ENCODE measurements at regions not wholly inside any gene's neighbourhood (a gene's known extent, or its start where the extent isn't known, plus 50 kb on each side); places are given as distances from the start of the nearest gene placed in this dataset.
A peak's percentile ranks its signal among the peaks of the same experiment; 100 is the strongest.

GRCh38 chr18:10033016-10033399 lies 119.2 kb downstream of the VAPA start:
- H2AFZ ChIP-seq (ENCODE audit: low read length) = no peak overlapping the region

More at GRCh38 chr18:10033016-10033399, 119.2 kb downstream of the VAPA start:
- Histone ChIP-seq H3K27me3 (ENCODE audit: insufficient read depth, low read length) (no peaks in the 10 kb centered on the region), H4K20me1 (ENCODE audit: control insufficient read depth, insufficient read depth, insufficient read length) (no peaks in the 10 kb centered on the region), H3K79me1 (ENCODE audit: insufficient read depth, low read depth, low read length, poor library complexity, severe bottlenecking) (no peaks in the 10 kb centered on the region), H4K91ac (ENCODE audit: insufficient read length, low read depth, low read length) (no peak overlapping the region), H3K56ac (ENCODE audit: insufficient read length, low read depth, low read length) (no peak overlapping the region), H3K18ac (ENCODE audit: insufficient read length, low read depth, low read length) (no peak overlapping the region), H3K9ac (ENCODE audit: extremely low read depth, insufficient read length, low read length) (no peak overlapping the region), H4K5ac (ENCODE audit: insufficient read length, low read depth, low read length) (no peak overlapping the region), H3K14ac (ENCODE audit: insufficient read depth, low read length) (no peak overlapping the region), H2BK120ac (ENCODE audit: low read depth, low read length, poor library complexity, severe bottlenecking) (no peak overlapping the region), H3K23ac (ENCODE audit: insufficient read length, low read depth, low read length) (no peak overlapping the region), H2BK15ac (ENCODE audit: low read depth, low read length) (no peak overlapping the region), H3T11ph (ENCODE audit: low read length) (no peak overlapping the region), H3K79me2 (ENCODE audit: insufficient read depth, low read length) (no peaks in the 10 kb centered on the region), H2BK20ac (ENCODE audit: low read depth, low read length, poor library complexity, severe bottlenecking) (no peak overlapping the region), H3K4me1 (ENCODE audit: insufficient read depth, low read length) (no peaks in the 10 kb centered on the region; the same call in 1 of the 2 replicates), H3K9me3 (ENCODE audit: control insufficient read depth, low read depth, low read length) (no peaks in the 10 kb centered on the region), H2AK5ac (ENCODE audit: insufficient read length, low read length) (no peak overlapping the region), H3K4me2 (ENCODE audit: insufficient read depth, insufficient read length, low read length) (peak overlapping the region; percentile 13), H3K4ac (ENCODE audit: low read depth, low read length) (no peak overlapping the region), H2BK12ac (ENCODE audit: insufficient read length, low read depth, low read length) (no peak overlapping the region), H2BK5ac (ENCODE audit: insufficient read length, low read length) (no peak overlapping the region), H4K8ac (replicated peaks; ENCODE audit: insufficient read length, low read depth, low read length) (no peak overlapping the region), H3K27ac (ENCODE audit: insufficient read length, low read depth, low read length) (no peak overlapping the region), H3K23me2 (ENCODE audit: insufficient read length, low read depth, low read length, poor library complexity, severe bottlenecking) (peaks cover 2% of the 10 kb centered on the region)
- peaks cover 9% of the 10 kb centered on the region for H3K27me3 Mint-ChIP-seq (ENCODE audit: low read depth)
- no peaks in the 10 kb centered on the region for H3K9me3 Mint-ChIP-seq
- no peak overlapping the region for H3K27ac Mint-ChIP-seq
- peaks cover 6 to 7% of the 10 kb centered on the region in 2 experiments; a peak in 3 of 4 replicates for H3K4me1 Mint-ChIP-seq
- peak overlapping the region in 1 of 2 experiments; percentile 41; a peak in 2 of 5 replicates for H3K4me3 Mint-ChIP-seq
- no peak for DNase-seq
- WGBS (ENCODE audit: extremely low coverage, insufficient read length, low lambda C conversion rate) = no CpG with 5 or more reads among the region's 9 CpGs
- no peaks in the 10 kb centered on the region for H3K36me3 Mint-ChIP-seq (ENCODE audit: insufficient read depth in 1 of 3, low read depth in 3 of 3)
- TF ChIP-seq, protein P1, sequence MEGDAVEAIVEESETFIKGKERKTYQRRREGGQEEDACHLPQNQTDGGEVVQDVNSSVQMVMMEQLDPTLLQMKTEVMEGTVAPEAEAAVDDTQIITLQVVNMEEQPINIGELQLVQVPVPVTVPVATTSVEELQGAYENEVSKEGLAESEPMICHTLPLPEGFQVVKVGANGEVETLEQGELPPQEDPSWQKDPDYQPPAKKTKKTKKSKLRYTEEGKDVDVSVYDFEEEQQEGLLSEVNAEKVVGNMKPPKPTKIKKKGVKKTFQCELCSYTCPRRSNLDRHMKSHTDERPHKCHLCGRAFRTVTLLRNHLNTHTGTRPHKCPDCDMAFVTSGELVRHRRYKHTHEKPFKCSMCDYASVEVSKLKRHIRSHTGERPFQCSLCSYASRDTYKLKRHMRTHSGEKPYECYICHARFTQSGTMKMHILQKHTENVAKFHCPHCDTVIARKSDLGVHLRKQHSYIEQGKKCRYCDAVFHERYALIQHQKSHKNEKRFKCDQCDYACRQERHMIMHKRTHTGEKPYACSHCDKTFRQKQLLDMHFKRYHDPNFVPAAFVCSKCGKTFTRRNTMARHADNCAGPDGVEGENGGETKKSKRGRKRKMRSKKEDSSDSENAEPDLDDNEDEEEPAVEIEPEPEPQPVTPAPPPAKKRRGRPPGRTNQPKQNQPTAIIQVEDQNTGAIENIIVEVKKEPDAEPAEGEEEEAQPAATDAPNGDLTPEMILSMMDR (conservative IDR thresholded peaks at IDR 0.05) = no peak

All from H9 (cell line).